Natural killer cell (primary cell): ENCODE measurements at regions not wholly inside any gene's neighbourhood (a gene's known extent, or its start where the extent isn't known, plus 50 kb on each side); places are given as distances from the start of the nearest gene placed in this dataset.

ENCODE experiments used
- ATAC-seq, 3 donors: fragments of 150-1000 bp in 2 of 3; fragments of 200-7000 bp in 1 of 3; cut with Tn5 transposase; 1 replicate in 1 of 3; 2 replicates in 2 of 3; pipeline ENCODE4 v1.10.0; 2021; ENCODE audit warnings: mild to moderate bottlenecking in 2 of 3, moderate library complexity in 2 of 3
- DNase-seq, 2 donors: peaks; one replicate each; pipeline versions ENCODE4 v3.0.0 to v3.0.0-alpha.2; 2013 to 2021; ENCODE audit warnings: mixed read lengths in 1 of 2
- H3K27ac ChIP-seq: one replicate; pipeline ENCODE4 v1.5.1; 2013; ENCODE audit warnings: mild to moderate bottlenecking, low read length
- H3K27me3 ChIP-seq: one replicate; pipeline ENCODE4 v1.6.1; 2013; ENCODE audit warnings: low read length; ENCODE audit not compliant: control insufficient read depth, insufficient read depth
- H3K36me3 ChIP-seq: one replicate; pipeline ENCODE4 v1.6.1; 2013; ENCODE audit warnings: low read length; ENCODE audit not compliant: control insufficient read depth, insufficient read depth
- H3K4me1 ChIP-seq: one replicate; pipeline ENCODE4 v1.6.1; 2013; ENCODE audit warnings: low read length; ENCODE audit not compliant: control insufficient read depth, insufficient read depth
- H3K4me3 ChIP-seq: one replicate; pipeline ENCODE4 v1.5.1; 2013; ENCODE audit warnings: low read length
- H3K9me3 ChIP-seq: one replicate; pipeline ENCODE4 v1.6.1; 2013; ENCODE audit warnings: low read length; ENCODE audit not compliant: control insufficient read depth, insufficient read depth
- H3K27ac Mint-ChIP-seq, 2 donors: one replicate each; pipeline ENCODE4 v1.8.0; 2022; ENCODE audit warnings: mild to moderate bottlenecking in 2 of 2, mixed read lengths in 2 of 2, moderate library complexity in 1 of 2
- H3K27me3 Mint-ChIP-seq, 2 donors: one replicate each; pipeline ENCODE4 v1.8.0; 2022; ENCODE audit warnings: low read depth in 2 of 2, mixed read lengths in 2 of 2
- H3K36me3 Mint-ChIP-seq: one replicate; pipeline ENCODE4 v1.8.0; 2022; ENCODE audit warnings: mixed read lengths
- H3K4me1 Mint-ChIP-seq, 2 donors: one replicate each; pipeline ENCODE4 v1.8.0; 2022; ENCODE audit warnings: mixed read lengths in 2 of 2
- H3K4me3 Mint-ChIP-seq: one replicate; pipeline ENCODE4 v1.8.0; 2022; ENCODE audit warnings: mild to moderate bottlenecking, moderate library complexity, mixed read lengths
- H3K9me3 Mint-ChIP-seq, 2 donors: one replicate each; pipeline ENCODE4 v1.8.0; 2022; ENCODE audit warnings: mixed read lengths in 2 of 2
- CTCF ChIP-seq: fragments of 200-600 bp; IDR thresholded peaks from one replicate; pipeline ENCODE4 v1.8.0; 2022; ENCODE audit warnings: antibody characterized with exemption
- WGBS: methylation state at CpG from one replicate; pipeline ENCODE4 v1.1.7; 2013; ENCODE audit warnings: missing lambda C conversion rate; ENCODE audit not compliant: insufficient coverage; 5-methylcytosine and 5-hydroxymethylcytosine counted together
- intact Hi-C: fragments of 100-400 bp; cut with micrococcal nuclease; formaldehyde crosslinking; loops from one replicate; pipeline ENCODE4 v1.14.2; 2022

GRCh38 chr2:146917431-146918042 is 927.3 kb upstream of the ACVR2A start:
- Mint-ChIP-seq H3K4me1 (no peaks in the 10 kb centered on the region), H3K9me3 (peaks cover 3 to 11% of the 10 kb centered on the region in 2 donors), H3K27ac (no peak overlapping the region), H3K4me3 (no peak overlapping the region), H3K36me3 (no peaks in the 10 kb centered on the region), H3K27me3 (no peaks in the 10 kb centered on the region)
- Histone ChIP-seq H3K4me1 (no peaks in the 10 kb centered on the region), H3K36me3 (no peaks in the 10 kb centered on the region), H3K27me3 (no peaks in the 10 kb centered on the region), H3K9me3 (no peaks in the 10 kb centered on the region), H3K4me3 (no peak overlapping the region), H3K27ac (no peak overlapping the region)
- intact Hi-C loops = no loop called here
- no peak for TF ChIP-seq CTCF
- WGBS = 46% methylated on average over 1 of the region's 1 CpG
- DNase-seq (no peak), ATAC-seq (no peak)

- DNase-seq (no peak), ATAC-seq (no peak)
- no peaks in the 10 kb centered on the region for H3K4me1 Mint-ChIP-seq
- no peak overlapping the region for H3K27ac Mint-ChIP-seq
- no peaks in the 10 kb centered on the region for H3K27me3 Mint-ChIP-seq
- H3K4me3 Mint-ChIP-seq = no peak overlapping the region
- intact Hi-C loops = no loop called here
- no peak for TF ChIP-seq CTCF
- WGBS = 94% methylated on average over 7 of the region's 7 CpGs
- no peak overlapping the region for H3K27ac ChIP-seq
- H3K36me3 ChIP-seq = no peaks in the 10 kb centered on the region
- H3K27me3 ChIP-seq = no peaks in the 10 kb centered on the region
- no peaks in the 10 kb centered on the region for H3K36me3 Mint-ChIP-seq
- peaks cover 7 to 14% of the 10 kb centered on the region in 2 donors for H3K9me3 Mint-ChIP-seq
- no peaks in the 10 kb centered on the region for H3K9me3 ChIP-seq
- H3K4me1 ChIP-seq = no peaks in the 10 kb centered on the region
- H3K4me3 ChIP-seq = no peak overlapping the region
These were observed 927.9 kb upstream of the ACVR2A start for GRCh38 chr2:146916914-146917313.

GRCh38 chr2:146913476-146913875 is 931.4 kb upstream of the ACVR2A start:
- H3K4me3 ChIP-seq = no peak overlapping the region
- no peaks in the 10 kb centered on the region for H3K27me3 Mint-ChIP-seq
- intact Hi-C loops = no loop called here
- H3K27ac Mint-ChIP-seq = no peak overlapping the region
- H3K36me3 Mint-ChIP-seq = no peaks in the 10 kb centered on the region
- DNase-seq (no peak), ATAC-seq (no peak)
- H3K4me1 ChIP-seq = no peaks in the 10 kb centered on the region
- no peak overlapping the region for H3K27ac ChIP-seq
- no peak overlapping the region for H3K4me3 Mint-ChIP-seq
- H3K4me1 Mint-ChIP-seq = no peaks in the 10 kb centered on the region
- H3K36me3 ChIP-seq = no peaks in the 10 kb centered on the region
- WGBS = 87% methylated on average over 3 of the region's 3 CpGs
- TF ChIP-seq CTCF = no peak
- H3K27me3 ChIP-seq = no peaks in the 10 kb centered on the region
- no peaks in the 10 kb centered on the region for H3K9me3 ChIP-seq
- peaks cover 9 to 16% of the 10 kb centered on the region in 2 donors for H3K9me3 Mint-ChIP-seq

- no peak overlapping the region for H3K4me3 Mint-ChIP-seq
- no peak overlapping the region for H3K4me3 ChIP-seq
- TF ChIP-seq CTCF = no peak
These were observed 932.3 kb upstream of the ACVR2A start for GRCh38 chr2:146912536-146912935.

More at GRCh38 chr2:146912536-146912935, 932.3 kb upstream of the ACVR2A start:
- intact Hi-C loops = no loop called here
- peaks cover 9 to 18% of the 10 kb centered on the region in 2 donors for H3K9me3 Mint-ChIP-seq
- Histone ChIP-seq H3K36me3 (no peaks in the 10 kb centered on the region), H3K4me1 (no peaks in the 10 kb centered on the region), H3K9me3 (no peaks in the 10 kb centered on the region), H3K27me3 (no peaks in the 10 kb centered on the region), H3K27ac (no peak overlapping the region)
- no peaks in the 10 kb centered on the region for H3K27me3 Mint-ChIP-seq
- ATAC-seq (no peak), DNase-seq (no peak)
- H3K27ac Mint-ChIP-seq = no peak overlapping the region
- no peaks in the 10 kb centered on the region for H3K36me3 Mint-ChIP-seq
- H3K4me1 Mint-ChIP-seq = no peaks in the 10 kb centered on the region
- WGBS = 63% methylated on average over 3 of the region's 3 CpGs
